Activated naive CD4-positive, alpha-beta T cell treated with anti-CD3 and anti-CD28 coated beads, Interleukin-2, amount 10 ng/mL, durations not matched to agents 7 days and 5 days (primary cell): ENCODE measurements at regions not wholly inside any gene's neighbourhood (a gene's known extent, or its start where the extent isn't known, plus 50 kb on each side); places are given as distances from the start of the nearest gene placed in this dataset.
"Not testable (repeated sequence)": the region's sequence is repeated elsewhere in the genome, so short reads cannot be mapped to it uniquely, and the experiment has no call there.

Experiments
- CTCF ChIA-PET: fragments of 350-600 bp; sonication (Branson Sonifier 250); formaldehyde crosslinking; loops from one replicate; lab custom pipeline; 2021; ENCODE audit warnings: antibody characterized with exemption; lab: Charles Lee
- DNase-seq: peaks from one replicate; pipeline ENCODE4 v3.0.0-alpha.2; 2020
- H3K27ac Mint-ChIP-seq: one replicate; pipeline ENCODE4 v1.8.0; 2021; ENCODE audit warnings: mild to moderate bottlenecking, moderate library complexity, mixed read lengths
- H3K27me3 Mint-ChIP-seq: one replicate; pipeline ENCODE4 v1.8.0; 2021; ENCODE audit warnings: mild to moderate bottlenecking, mixed read lengths
- H3K36me3 Mint-ChIP-seq: one replicate; pipeline ENCODE4 v1.8.0; 2021; ENCODE audit warnings: mixed read lengths
- H3K4me1 Mint-ChIP-seq: one replicate; pipeline ENCODE4 v1.8.0; 2021; ENCODE audit warnings: mixed read lengths
- H3K4me3 Mint-ChIP-seq: one replicate; pipeline ENCODE4 v1.8.0; 2021; ENCODE audit warnings: mild to moderate bottlenecking, moderate library complexity, mixed read lengths
- H3K9me3 Mint-ChIP-seq: one replicate; pipeline ENCODE4 v1.8.0; 2021; ENCODE audit warnings: mixed read lengths

DNA sequence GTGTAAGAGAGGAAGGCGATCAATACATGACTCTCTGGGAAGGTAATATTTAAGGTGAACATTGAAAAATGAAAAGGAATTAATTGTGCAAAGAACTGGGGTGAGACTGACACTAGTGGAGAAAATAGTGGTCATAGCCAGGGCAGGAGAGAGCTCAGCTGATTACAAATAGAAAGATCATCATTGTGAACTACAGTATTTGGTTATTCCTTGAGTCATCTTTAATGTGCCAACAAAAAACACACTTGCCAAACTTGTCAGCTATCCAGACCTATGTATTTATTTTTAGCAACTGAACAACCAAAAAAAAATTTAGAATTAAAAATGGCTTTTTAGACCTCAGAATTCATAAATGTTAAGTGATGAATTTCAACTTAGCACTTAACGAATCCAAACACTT, 749.8 kb upstream of the CDH9 start:
- CTCF ChIA-PET = no interaction called here
- Mint-ChIP-seq H3K9me3 (peaks cover 8% of the 10 kb centered on the region), H3K4me1 (no peaks in the 10 kb centered on the region), H3K27ac (no peak overlapping the region), H3K27me3 (no peaks in the 10 kb centered on the region), H3K36me3 (no peaks in the 10 kb centered on the region), H3K4me3 (no peak overlapping the region)
- DNase-seq = no peak

DNA sequence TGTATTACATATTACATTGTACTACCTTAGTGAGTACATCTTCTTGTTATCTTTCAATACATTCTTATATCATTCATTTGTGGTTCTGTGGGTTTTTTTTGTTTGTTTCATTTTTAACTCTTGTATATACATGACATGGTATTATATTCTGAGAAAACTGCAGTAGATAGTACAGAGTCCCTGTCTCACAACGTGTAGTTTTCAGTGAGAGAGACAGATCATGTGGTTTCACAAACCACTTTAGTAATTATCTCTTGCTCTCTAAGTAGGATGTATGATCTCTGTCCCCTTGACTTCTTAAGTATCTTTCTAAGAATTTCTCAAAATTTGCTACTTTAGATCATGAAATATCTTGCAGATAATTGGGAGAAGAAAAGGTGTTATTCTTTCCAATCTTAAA, 745.9 kb upstream of the CDH9 start:
- no peak overlapping the region for H3K4me3 Mint-ChIP-seq
- no peaks in the 10 kb centered on the region for H3K36me3 Mint-ChIP-seq
- H3K4me1 Mint-ChIP-seq = no peaks in the 10 kb centered on the region
- no peak overlapping the region for H3K27ac Mint-ChIP-seq
- H3K9me3 Mint-ChIP-seq = peaks cover 8% of the 10 kb centered on the region
- no peak for DNase-seq
- CTCF ChIA-PET = no interaction called here
- no peaks in the 10 kb centered on the region for H3K27me3 Mint-ChIP-seq

- CTCF ChIA-PET = no interaction called here
- Mint-ChIP-seq H3K27me3 (no peaks in the 10 kb centered on the region), H3K9me3 (peaks cover 3% of the 10 kb centered on the region), H3K27ac (no peak overlapping the region), H3K4me1 (no peaks in the 10 kb centered on the region), H3K36me3 (no peaks in the 10 kb centered on the region), H3K4me3 (no peak overlapping the region)
- DNase-seq = no peak
Observed at GRCh38 chr5:27778121-27778520, 739.7 kb upstream of the CDH9 start.

- no peak overlapping the region for H3K4me3 Mint-ChIP-seq
- CTCF ChIA-PET = no interaction called here
- H3K9me3 Mint-ChIP-seq = peaks cover 15% of the 10 kb centered on the region
- H3K4me1 Mint-ChIP-seq = no peaks in the 10 kb centered on the region
- no peaks in the 10 kb centered on the region for H3K27me3 Mint-ChIP-seq
- no peak overlapping the region for H3K27ac Mint-ChIP-seq
- no peaks in the 10 kb centered on the region for H3K36me3 Mint-ChIP-seq
- DNase-seq = no peak
Observed at GRCh38 chr5:27773636-27774035, 735.2 kb upstream of the CDH9 start.

- H3K4me3 Mint-ChIP-seq = no peak overlapping the region
- no peak overlapping the region for H3K27ac Mint-ChIP-seq
- no peaks in the 10 kb centered on the region for H3K27me3 Mint-ChIP-seq
- peaks cover 17% of the 10 kb centered on the region for H3K9me3 Mint-ChIP-seq
- no peaks in the 10 kb centered on the region for H3K4me1 Mint-ChIP-seq
- CTCF ChIA-PET = no interaction called here
- no peak for DNase-seq
- no peaks in the 10 kb centered on the region for H3K36me3 Mint-ChIP-seq
Observed at GRCh38 chr5:27773166-27773565, 734.8 kb upstream of the CDH9 start.

DNA sequence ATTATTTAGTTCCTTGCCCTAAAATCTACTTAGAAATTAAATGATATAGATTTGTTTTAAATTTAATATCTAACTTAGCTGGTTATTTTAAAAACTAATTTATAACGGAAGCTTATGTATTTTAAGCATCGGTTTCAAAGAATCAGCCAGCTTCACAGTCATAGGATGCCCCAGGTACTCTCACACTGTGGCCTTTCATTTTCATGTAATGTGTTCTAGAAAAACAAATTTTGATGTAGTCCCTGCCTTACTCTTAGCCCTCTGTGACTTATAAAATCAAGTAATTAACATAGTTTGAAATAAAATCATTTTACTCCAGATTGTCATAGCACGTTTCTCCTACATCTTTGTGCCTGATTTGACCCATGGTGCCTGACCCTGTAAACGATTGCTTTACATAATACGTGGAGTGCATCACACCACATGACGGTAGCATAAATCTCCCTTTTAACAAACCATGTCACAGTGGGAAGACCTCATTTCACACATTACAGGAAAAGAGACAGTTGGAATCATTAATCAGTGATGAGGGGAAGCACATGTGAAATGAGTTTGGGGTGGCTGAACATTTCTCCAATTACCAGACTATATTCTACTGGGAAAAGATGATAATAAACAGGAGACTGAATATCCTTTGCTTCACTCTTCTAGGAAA, 731.5 kb upstream of the CDH9 start:
- Mint-ChIP-seq H3K4me3 (no peak overlapping the region), H3K27ac (no peak overlapping the region), H3K36me3 (no peaks in the 10 kb centered on the region), H3K27me3 (no peaks in the 10 kb centered on the region), H3K9me3 (peaks cover 22% of the 10 kb centered on the region), H3K4me1 (no peaks in the 10 kb centered on the region)
- CTCF ChIA-PET = no interaction called here
- DNase-seq = no peak

DNA sequence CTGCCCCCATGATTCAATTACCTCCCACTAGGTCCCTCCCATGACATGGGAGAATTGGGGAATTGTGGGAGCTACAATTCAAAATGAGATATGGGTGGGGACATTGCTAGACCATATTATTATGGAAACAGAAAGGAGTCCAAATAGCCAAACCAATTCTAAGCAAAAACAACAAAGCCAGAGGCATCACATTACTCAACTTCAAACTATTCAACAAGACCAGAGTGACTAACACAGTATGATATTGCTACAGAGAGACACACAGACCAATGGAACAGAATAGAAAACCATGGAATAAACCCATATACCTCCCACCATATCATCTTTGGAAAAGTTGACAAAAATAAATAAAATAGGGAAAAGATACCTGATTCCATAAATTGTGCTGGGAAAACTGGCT, 710.5 kb upstream of the CDH9 start:
- Mint-ChIP-seq H3K9me3 (peaks cover 18% of the 10 kb centered on the region), H3K36me3 (no peaks in the 10 kb centered on the region), H3K4me3 (no peak overlapping the region), H3K27ac (no peak overlapping the region), H3K27me3 (no peaks in the 10 kb centered on the region), H3K4me1 (no peaks in the 10 kb centered on the region)
- CTCF ChIA-PET = no interaction called here
- no peak for DNase-seq

- H3K27me3 Mint-ChIP-seq, H3K4me1 Mint-ChIP-seq, H3K27ac Mint-ChIP-seq, DNase-seq, H3K4me3 Mint-ChIP-seq, CTCF ChIA-PET, H3K36me3 Mint-ChIP-seq: not testable (repeated sequence)
- peaks cover 12% of the 10 kb centered on the region for H3K9me3 Mint-ChIP-seq
Observed at GRCh38 chr5:27743383-27743979, 705.1 kb upstream of the CDH9 start.

- DNase-seq = no peak
- CTCF ChIA-PET = no interaction called here
- peaks cover 12% of the 10 kb centered on the region for H3K9me3 Mint-ChIP-seq
- no peak overlapping the region for H3K27ac Mint-ChIP-seq
- H3K27me3 Mint-ChIP-seq = no peaks in the 10 kb centered on the region
- no peaks in the 10 kb centered on the region for H3K4me1 Mint-ChIP-seq
- no peaks in the 10 kb centered on the region for H3K36me3 Mint-ChIP-seq
- no peak overlapping the region for H3K4me3 Mint-ChIP-seq
Observed at GRCh38 chr5:27742805-27743204, 704.4 kb upstream of the CDH9 start.

DNA sequence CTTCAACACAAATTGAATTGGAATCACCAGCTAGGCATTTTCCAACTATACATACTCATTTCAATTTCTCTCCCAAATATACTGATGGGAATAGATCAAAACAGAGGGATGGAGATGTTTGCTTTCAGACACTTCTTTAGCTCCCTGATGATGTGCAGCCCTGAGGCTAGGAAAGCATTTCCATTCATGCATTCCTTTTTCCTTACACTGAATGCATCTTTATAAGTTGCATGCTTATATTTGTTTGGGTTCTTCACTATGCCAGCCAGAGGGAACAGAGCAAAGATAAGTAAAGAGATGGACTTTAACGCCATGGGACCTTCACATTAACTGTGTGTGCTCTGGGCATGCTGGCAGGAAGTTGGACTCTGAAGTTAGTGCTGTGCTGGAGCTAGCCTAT, 696.5 kb upstream of the CDH9 start:
- no peaks in the 10 kb centered on the region for H3K36me3 Mint-ChIP-seq
- H3K27me3 Mint-ChIP-seq = no peaks in the 10 kb centered on the region
- H3K4me1 Mint-ChIP-seq = no peaks in the 10 kb centered on the region
- CTCF ChIA-PET = no interaction called here
- H3K9me3 Mint-ChIP-seq = peaks cover 8% of the 10 kb centered on the region
- no peak overlapping the region for H3K4me3 Mint-ChIP-seq
- no peak for DNase-seq
- no peak overlapping the region for H3K27ac Mint-ChIP-seq

DNA sequence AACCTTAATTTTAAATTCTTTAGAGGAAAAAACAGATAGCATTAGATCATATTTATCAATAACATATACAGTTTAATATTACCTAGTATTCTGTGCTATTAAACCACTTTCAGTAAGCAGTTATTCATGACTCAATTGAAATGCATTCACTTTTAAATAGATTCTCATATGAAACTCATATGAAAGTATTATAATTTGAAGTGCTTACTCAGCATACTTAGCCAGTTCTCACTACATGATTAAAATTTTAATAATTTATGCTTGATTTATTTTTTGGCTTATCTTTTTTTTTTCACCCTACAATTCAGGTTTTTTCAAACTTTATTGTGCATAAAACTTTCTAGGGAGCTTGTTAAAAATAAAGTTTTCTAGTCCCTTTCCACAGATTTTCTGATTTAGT, 694.9 kb upstream of the CDH9 start:
- CTCF ChIA-PET = no interaction called here
- Mint-ChIP-seq H3K36me3 (no peaks in the 10 kb centered on the region), H3K9me3 (peaks cover 8% of the 10 kb centered on the region), H3K4me1 (no peaks in the 10 kb centered on the region), H3K4me3 (no peak overlapping the region), H3K27me3 (no peaks in the 10 kb centered on the region), H3K27ac (no peak overlapping the region)
- DNase-seq = no peak

DNA sequence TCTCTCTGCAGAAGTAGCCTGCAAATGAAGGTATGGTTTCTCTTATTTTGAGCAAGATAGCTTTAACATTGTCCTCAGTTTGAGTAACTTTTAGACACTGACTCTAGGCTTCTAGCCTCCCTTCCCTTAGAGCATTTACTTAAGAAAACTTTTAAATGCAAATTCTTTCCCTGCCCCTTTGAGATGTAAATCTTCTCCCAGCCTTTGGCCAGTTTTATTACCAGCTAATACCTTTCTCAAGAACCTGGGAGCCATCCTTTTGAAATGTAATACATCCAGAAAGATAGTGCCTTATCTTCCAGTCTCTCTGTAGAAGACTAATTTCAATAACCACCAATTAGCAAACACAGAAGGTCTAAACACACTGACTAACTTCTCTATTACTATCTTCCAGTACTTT, 688.9 kb upstream of the CDH9 start:
- Mint-ChIP-seq H3K36me3 (no peaks in the 10 kb centered on the region), H3K9me3 (peaks cover 4% of the 10 kb centered on the region), H3K27me3 (no peaks in the 10 kb centered on the region), H3K27ac (no peak overlapping the region), H3K4me3 (no peak overlapping the region), H3K4me1 (no peaks in the 10 kb centered on the region)
- no peak for DNase-seq
- CTCF ChIA-PET = no interaction called here

- Mint-ChIP-seq H3K27me3 (no peaks in the 10 kb centered on the region), H3K9me3 (peaks cover 7% of the 10 kb centered on the region), H3K36me3 (no peaks in the 10 kb centered on the region), H3K27ac (no peak overlapping the region), H3K4me1 (no peaks in the 10 kb centered on the region), H3K4me3 (no peak overlapping the region)
- DNase-seq = no peak
- CTCF ChIA-PET = no interaction called here
Observed at GRCh38 chr5:27722337-27722736, 684.0 kb upstream of the CDH9 start.

GRCh38 chr5:27708534-27708933, 670.1 kb upstream of the CDH9 start:
- CTCF ChIA-PET = no interaction called here
- Mint-ChIP-seq H3K27ac (no peak overlapping the region), H3K9me3 (peaks cover 13% of the 10 kb centered on the region), H3K4me3 (no peak overlapping the region), H3K4me1 (no peaks in the 10 kb centered on the region), H3K27me3 (no peaks in the 10 kb centered on the region), H3K36me3 (no peaks in the 10 kb centered on the region)
- no peak for DNase-seq

DNA sequence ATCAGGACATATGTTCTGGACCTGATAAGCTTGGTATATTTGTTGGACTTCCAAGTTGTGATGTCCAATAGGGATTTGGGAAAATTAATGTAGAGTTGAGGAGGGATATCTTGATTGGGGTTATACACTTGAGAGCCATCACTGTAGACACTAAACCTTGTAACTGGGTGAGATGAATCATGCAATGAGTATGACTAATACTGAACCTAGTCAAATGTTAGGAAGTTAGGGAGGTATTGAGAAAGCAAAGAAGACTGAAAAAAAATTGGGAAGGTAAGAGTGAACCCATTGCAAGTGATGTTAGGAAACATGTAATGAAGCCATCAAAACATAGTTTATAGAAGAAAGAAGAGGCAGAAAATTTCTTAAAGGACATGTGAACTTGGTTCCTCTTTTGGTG, 668.4 kb upstream of the CDH9 start:
- H3K27ac Mint-ChIP-seq = no peak overlapping the region
- no peaks in the 10 kb centered on the region for H3K4me1 Mint-ChIP-seq
- no peak overlapping the region for H3K4me3 Mint-ChIP-seq
- CTCF ChIA-PET = no interaction called here
- no peaks in the 10 kb centered on the region for H3K36me3 Mint-ChIP-seq
- peaks cover 12% of the 10 kb centered on the region for H3K9me3 Mint-ChIP-seq
- DNase-seq = no peak
- H3K27me3 Mint-ChIP-seq = no peaks in the 10 kb centered on the region
